Neuronal stem cell (in vitro differentiated cells): ENCODE measurements at regions not wholly inside any gene's neighbourhood (a gene's known extent, or its start where the extent isn't known, plus 50 kb on each side); places are given as distances from the start of the nearest gene placed in this dataset.

ENCODE experiments used
- DNase-seq: peaks from one replicate; pipeline ENCODE4 v3.0.0-alpha.2; 2013; ENCODE audit warnings: low spot score
- H2AFZ ChIP-seq: one replicate; pipeline ENCODE4 v1.6.1; 2013; ENCODE audit warnings: mild to moderate bottlenecking, low read length, inconsistent platforms
- H2AK5ac ChIP-seq: 2 replicates; pipeline ENCODE4 v1.6.1; 2013; ENCODE audit warnings: low read depth, mild to moderate bottlenecking, inconsistent platforms, low read length, moderate library complexity, mixed read lengths
- H2BK120ac ChIP-seq: 2 replicates; pipeline ENCODE4 v1.6.1; 2013; ENCODE audit warnings: low read depth, mild to moderate bottlenecking, inconsistent platforms, low read length, moderate library complexity, mixed read lengths
- H2BK12ac ChIP-seq: one replicate; pipeline ENCODE4 v1.6.1; 2013; ENCODE audit warnings: low read length, inconsistent platforms
- H2BK15ac ChIP-seq: 2 replicates; pipeline ENCODE4 v1.6.1; 2013; ENCODE audit warnings: mild to moderate bottlenecking, low read length, inconsistent platforms, mixed read lengths
- H2BK5ac ChIP-seq: one replicate; pipeline ENCODE4 v1.6.1; 2013; ENCODE audit warnings: inconsistent platforms, mild to moderate bottlenecking, low read length, moderate library complexity
- H3K14ac ChIP-seq: one replicate; pipeline ENCODE4 v1.6.1; 2013; ENCODE audit warnings: low read length, inconsistent platforms
- H3K18ac ChIP-seq: 2 replicates; pipeline ENCODE4 v1.6.1; 2013; ENCODE audit warnings: low read length, inconsistent platforms
- H3K23ac ChIP-seq: 2 replicates; pipeline ENCODE4 v1.6.1; 2013; ENCODE audit warnings: low read depth, mild to moderate bottlenecking, mixed read lengths, low read length, inconsistent platforms; ENCODE audit not compliant: poor library complexity
- H3K27ac ChIP-seq: replicated peaks from 3 replicates; pipeline ENCODE4 v1.5.1; 2013; ENCODE audit warnings: low read length, inconsistent platforms
- H3K27me3 ChIP-seq, 3 experiments: 2 replicates each; pipeline ENCODE4 v1.6.1; 2013; ENCODE audit warnings: low read length in 3 of 3, mild to moderate bottlenecking in 2 of 3, inconsistent platforms in 1 of 3, low read depth in 1 of 3, mixed read lengths in 1 of 3, moderate library complexity in 1 of 3; ENCODE audit not compliant: control insufficient read depth in 3 of 3, insufficient read depth in 3 of 3
- H3K36me3 ChIP-seq, 2 donors: replicated peaks in 1 of 2; 2 replicates each; pipeline ENCODE4 v1.6.1; 2013; ENCODE audit warnings: low read length in 2 of 2; ENCODE audit not compliant: control insufficient read depth in 2 of 2, insufficient read depth in 2 of 2
- H3K4ac ChIP-seq: 2 replicates; pipeline ENCODE4 v1.6.1; 2013; ENCODE audit warnings: inconsistent platforms, mild to moderate bottlenecking, low read length, moderate library complexity
- H3K4me1 ChIP-seq, 2 donors: 1 replicate in 1 of 2; 2 replicates in 1 of 2; pipeline ENCODE4 v1.6.1; 2013; ENCODE audit warnings: low read length in 2 of 2, low read depth in 1 of 2; ENCODE audit not compliant: control insufficient read depth in 2 of 2, insufficient read depth in 1 of 2
- H3K4me2 ChIP-seq: one replicate; pipeline ENCODE4 v1.6.1; 2013; ENCODE audit warnings: mild to moderate bottlenecking, low read length, inconsistent platforms; ENCODE audit not compliant: insufficient read depth, poor library complexity, severe bottlenecking
- H3K4me3 ChIP-seq, 2 donors: 2 replicates each; pipeline ENCODE4 v1.5.1; 2013; ENCODE audit warnings: low read length in 2 of 2, mild to moderate bottlenecking in 2 of 2, inconsistent platforms in 1 of 2, moderate library complexity in 1 of 2
- H3K79me1 ChIP-seq: one replicate; pipeline ENCODE4 v1.6.1; 2013; ENCODE audit warnings: low read depth, mild to moderate bottlenecking, inconsistent platforms, low read length, moderate library complexity
- H3K9ac ChIP-seq: one replicate; pipeline ENCODE4 v1.6.1; 2013; ENCODE audit warnings: mild to moderate bottlenecking, low read depth, low read length, inconsistent platforms; ENCODE audit not compliant: poor library complexity
- H3K9me3 ChIP-seq, 2 donors: replicated peaks in 1 of 2; 2 replicates each; pipeline versions ENCODE3 to v1.6.1; 2013; ENCODE audit warnings: low read length in 2 of 2, mild to moderate bottlenecking in 2 of 2, inconsistent platforms in 1 of 2, low read depth in 1 of 2, mixed read lengths in 1 of 2, moderate library complexity in 1 of 2; ENCODE audit not compliant: control insufficient read depth in 2 of 2, insufficient read depth in 1 of 2
- H4K8ac ChIP-seq: one replicate; pipeline ENCODE4 v1.6.1; 2013; ENCODE audit warnings: low read depth, mild to moderate bottlenecking, inconsistent platforms, low read length, moderate library complexity
- H4K91ac ChIP-seq: one replicate; pipeline ENCODE4 v1.6.1; 2013; ENCODE audit warnings: low read length, low read depth, mild to moderate bottlenecking, inconsistent platforms; ENCODE audit not compliant: poor library complexity
- WGBS, 2 donors: extraction: QIAGEN DNeasy Blood & Tissue Kit; methylation state at CpG; one replicate each; pipeline ENCODE4 v1.1.7; 2013; ENCODE audit warnings: missing lambda C conversion rate in 2 of 2, mixed read lengths in 1 of 2; ENCODE audit not compliant: insufficient read length in 2 of 2, insufficient replicate concordance in 1 of 2; ENCODE audit errors: extremely low coverage in 2 of 2; 5-methylcytosine and 5-hydroxymethylcytosine counted together

DNA sequence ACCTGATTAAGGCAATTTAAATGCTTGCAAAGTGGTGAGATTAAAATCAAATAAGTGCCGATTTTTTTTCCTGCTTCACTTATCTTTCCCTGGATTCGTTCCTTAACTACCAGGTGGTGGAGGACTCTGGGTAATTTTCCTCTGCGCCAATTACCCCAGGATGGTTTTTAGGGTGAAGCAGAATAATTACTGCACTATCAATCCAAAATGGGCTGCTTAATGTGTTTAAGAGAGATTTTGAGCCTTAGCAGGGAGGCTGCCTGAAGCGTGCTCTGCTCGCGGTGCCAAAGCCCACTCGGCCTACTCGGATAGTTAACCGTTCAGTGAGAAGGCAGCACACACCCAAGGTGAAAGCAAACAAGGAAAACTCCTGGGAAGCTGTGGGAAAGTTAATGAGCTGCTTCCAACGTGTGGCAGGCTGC lies 274.9 kb upstream of the LMO3 start:
- Histone ChIP-seq H4K8ac (no peak overlapping the region), H3K9me3 (no peaks in the 10 kb centered on the region), H3K18ac (no peak overlapping the region), H3K27ac (no peak overlapping the region), H3K4me3 (no peak overlapping the region), H2BK12ac (no peak overlapping the region), H4K91ac (no peak overlapping the region), H2AFZ (peak overlapping the region; percentile 45), H3K9ac (no peak overlapping the region), H3K14ac (no peak overlapping the region), H2AK5ac (no peak overlapping the region), H2BK5ac (no peak overlapping the region), H3K4me2 (no peak overlapping the region), H2BK120ac (no peak overlapping the region), H3K4ac (no peak overlapping the region), H3K23ac (no peak overlapping the region), H3K4me1 (peaks cover 1 to 2% of the 10 kb centered on the region in 2 donors), H3K27me3 (no peaks in the 10 kb centered on the region), H2BK15ac (no peak overlapping the region), H3K36me3 (no peaks in the 10 kb centered on the region), H3K79me1 (no peaks in the 10 kb centered on the region)
- WGBS, 2 donors, result no CpG with 5 or more reads among the region's 10 CpGs
- peak; percentile 18 for DNase-seq

DNA sequence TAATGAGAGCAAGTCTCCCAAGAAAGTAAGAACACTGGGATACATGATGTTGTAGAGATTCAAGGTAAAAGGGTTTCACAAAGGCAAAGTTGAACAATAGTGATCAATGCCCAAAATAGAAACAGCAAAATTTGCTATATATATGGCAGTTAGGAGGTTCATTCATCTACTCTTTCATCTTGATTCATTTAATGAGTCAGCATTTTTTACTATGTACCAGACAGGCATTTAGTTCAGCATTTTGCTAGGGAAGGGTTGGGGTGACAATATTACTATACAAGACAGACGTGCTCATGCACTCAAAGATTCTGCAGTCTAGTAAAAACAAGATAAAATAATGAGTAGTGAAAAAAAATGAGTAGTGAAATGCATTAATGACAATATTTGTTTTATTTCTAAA lies 264.9 kb upstream of the LMO3 start:
- no peaks in the 10 kb centered on the region for H3K79me1 ChIP-seq
- H3K14ac ChIP-seq, result no peak overlapping the region
- H3K36me3 ChIP-seq, result no peaks in the 10 kb centered on the region
- no peaks in the 10 kb centered on the region for H3K27me3 ChIP-seq
- H4K8ac ChIP-seq, result no peak overlapping the region
- WGBS, 2 donors, result no CpG with 5 or more reads among the region's 1 CpG
- H3K4ac ChIP-seq, result no peak overlapping the region
- H2BK5ac ChIP-seq, result no peak overlapping the region
- no peak overlapping the region for H2BK15ac ChIP-seq
- H2AK5ac ChIP-seq, result no peak overlapping the region
- H3K9me3 ChIP-seq, result no peaks in the 10 kb centered on the region
- no peak overlapping the region for H3K4me2 ChIP-seq
- no peak overlapping the region for H3K18ac ChIP-seq
- no peak overlapping the region for H2BK120ac ChIP-seq
- no peak overlapping the region for H2AFZ ChIP-seq
- no peak overlapping the region for H2BK12ac ChIP-seq
- H3K4me1 ChIP-seq, result no peaks in the 10 kb centered on the region
- H3K9ac ChIP-seq, result no peak overlapping the region
- no peak overlapping the region for H3K23ac ChIP-seq
- no peak overlapping the region for H3K4me3 ChIP-seq
- H4K91ac ChIP-seq, result no peak overlapping the region
- no peak overlapping the region for H3K27ac ChIP-seq
- DNase-seq, result no peak

DNA sequence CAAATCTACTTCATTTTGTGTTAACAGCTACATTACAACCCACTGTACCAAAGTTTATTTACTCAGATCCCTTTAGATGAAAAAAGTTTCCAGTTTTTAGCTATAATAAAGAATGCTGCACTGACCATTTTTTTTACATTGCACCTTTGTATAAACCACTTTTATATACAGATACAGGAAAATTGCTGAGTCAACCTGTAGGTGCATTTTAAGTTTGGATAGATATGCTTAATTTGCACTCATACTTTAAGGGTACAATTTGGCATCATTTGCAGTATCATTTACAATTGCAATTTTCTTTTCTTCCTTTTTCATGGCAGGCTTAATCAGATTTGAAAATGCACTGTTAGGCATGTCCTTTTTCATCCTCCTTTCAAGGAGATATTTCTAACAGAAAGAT lies 257.8 kb upstream of the LMO3 start:
- H4K8ac ChIP-seq, result no peak overlapping the region
- no peak overlapping the region for H3K27ac ChIP-seq
- H3K23ac ChIP-seq, result no peak overlapping the region
- DNase-seq, result no peak
- H2BK5ac ChIP-seq, result no peak overlapping the region
- no peak overlapping the region for H2BK12ac ChIP-seq
- no peak overlapping the region for H3K4ac ChIP-seq
- H3K36me3 ChIP-seq, result no peaks in the 10 kb centered on the region
- H3K9ac ChIP-seq, result no peak overlapping the region
- no peak overlapping the region for H2AK5ac ChIP-seq
- no peak overlapping the region for H2BK15ac ChIP-seq
- no peak overlapping the region for H3K4me2 ChIP-seq
- no peak overlapping the region for H2AFZ ChIP-seq
- H3K14ac ChIP-seq, result no peak overlapping the region
- H2BK120ac ChIP-seq, result no peak overlapping the region
- no peak overlapping the region for H3K4me3 ChIP-seq
- H3K4me1 ChIP-seq, result no peaks in the 10 kb centered on the region
- H3K9me3 ChIP-seq, result no peaks in the 10 kb centered on the region
- no peaks in the 10 kb centered on the region for H3K27me3 ChIP-seq
- H3K79me1 ChIP-seq, result no peaks in the 10 kb centered on the region
- H3K18ac ChIP-seq, result no peak overlapping the region
- no peak overlapping the region for H4K91ac ChIP-seq

DNA sequence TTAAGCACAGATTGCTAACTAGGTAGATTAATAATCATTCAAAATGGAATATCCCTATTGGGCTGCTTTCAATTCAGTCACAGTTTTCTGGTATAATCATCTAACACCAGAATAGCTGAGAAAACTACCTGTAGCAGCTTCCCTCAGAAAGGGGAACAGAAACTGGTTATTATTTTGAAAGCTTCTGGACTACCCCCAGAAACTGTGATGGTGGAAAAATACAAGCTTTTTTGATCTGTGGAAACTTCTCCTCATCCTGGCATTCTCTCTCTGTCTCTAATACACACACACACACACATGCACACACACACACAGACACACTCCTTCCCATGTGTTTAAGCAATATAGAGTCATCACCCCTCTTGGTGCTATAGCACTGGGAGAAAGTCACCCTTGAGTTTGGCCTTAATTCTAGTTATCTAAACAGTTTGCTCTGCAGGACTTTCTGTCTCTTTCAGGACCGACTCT lies 251.5 kb upstream of the LMO3 start:
- no peaks in the 10 kb centered on the region for H3K27me3 ChIP-seq
- H3K18ac ChIP-seq, result no peak overlapping the region
- no peak overlapping the region for H3K4ac ChIP-seq
- no peak overlapping the region for H2AK5ac ChIP-seq
- no peak overlapping the region for H4K8ac ChIP-seq
- H3K4me1 ChIP-seq, result peaks cover 0 to 2% of the 10 kb centered on the region in 2 donors
- no peaks in the 10 kb centered on the region for H3K9me3 ChIP-seq
- H2BK120ac ChIP-seq, result no peak overlapping the region
- H3K9ac ChIP-seq, result no peak overlapping the region
- no peak for DNase-seq
- H2AFZ ChIP-seq, result no peak overlapping the region
- no peaks in the 10 kb centered on the region for H3K36me3 ChIP-seq
- no peak overlapping the region for H2BK5ac ChIP-seq
- H3K27ac ChIP-seq, result no peak overlapping the region
- no peaks in the 10 kb centered on the region for H3K79me1 ChIP-seq
- no peak overlapping the region for H3K4me2 ChIP-seq
- no peak overlapping the region for H3K4me3 ChIP-seq
- H3K14ac ChIP-seq, result no peak overlapping the region
- WGBS, 2 donors, result no CpG with 5 or more reads among the region's 1 CpG
- no peak overlapping the region for H3K23ac ChIP-seq
- no peak overlapping the region for H2BK12ac ChIP-seq
- H4K91ac ChIP-seq, result no peak overlapping the region
- no peak overlapping the region for H2BK15ac ChIP-seq
